ENCODE measurements at regions not wholly inside any gene's neighbourhood (a gene's known extent, or its start where the extent isn't known, plus 50 kb on each side); places are given as distances from the start of the nearest gene placed in this dataset.

DNA sequence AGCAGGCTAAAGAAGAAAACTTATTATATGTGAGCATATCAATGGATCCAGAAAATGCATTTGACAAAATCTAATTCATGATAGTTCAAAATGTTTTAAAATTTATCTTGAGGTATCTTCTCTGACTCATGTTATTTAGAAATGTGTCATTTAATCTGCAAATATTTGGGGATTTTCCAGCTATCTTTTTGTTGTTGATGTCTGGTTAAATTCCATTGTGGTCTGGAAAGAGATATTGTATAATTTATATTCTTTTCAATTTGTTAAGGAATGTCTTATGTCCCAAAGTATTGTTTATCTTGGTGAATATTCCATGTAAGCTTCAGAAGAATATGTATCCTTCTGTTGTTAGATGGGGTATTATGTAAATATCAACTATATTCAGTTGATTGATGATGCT lies 942.5 kb downstream of the KCNMA1 start:
- TF ChIP-seq, protein P1, sequence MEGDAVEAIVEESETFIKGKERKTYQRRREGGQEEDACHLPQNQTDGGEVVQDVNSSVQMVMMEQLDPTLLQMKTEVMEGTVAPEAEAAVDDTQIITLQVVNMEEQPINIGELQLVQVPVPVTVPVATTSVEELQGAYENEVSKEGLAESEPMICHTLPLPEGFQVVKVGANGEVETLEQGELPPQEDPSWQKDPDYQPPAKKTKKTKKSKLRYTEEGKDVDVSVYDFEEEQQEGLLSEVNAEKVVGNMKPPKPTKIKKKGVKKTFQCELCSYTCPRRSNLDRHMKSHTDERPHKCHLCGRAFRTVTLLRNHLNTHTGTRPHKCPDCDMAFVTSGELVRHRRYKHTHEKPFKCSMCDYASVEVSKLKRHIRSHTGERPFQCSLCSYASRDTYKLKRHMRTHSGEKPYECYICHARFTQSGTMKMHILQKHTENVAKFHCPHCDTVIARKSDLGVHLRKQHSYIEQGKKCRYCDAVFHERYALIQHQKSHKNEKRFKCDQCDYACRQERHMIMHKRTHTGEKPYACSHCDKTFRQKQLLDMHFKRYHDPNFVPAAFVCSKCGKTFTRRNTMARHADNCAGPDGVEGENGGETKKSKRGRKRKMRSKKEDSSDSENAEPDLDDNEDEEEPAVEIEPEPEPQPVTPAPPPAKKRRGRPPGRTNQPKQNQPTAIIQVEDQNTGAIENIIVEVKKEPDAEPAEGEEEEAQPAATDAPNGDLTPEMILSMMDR (IDR thresholded peaks at IDR 0.05; ENCODE audit: control insufficient read depth, extremely low read depth, insufficient read depth): no peak
- no peak for DNase-seq (ENCODE audit: low read depth)
- no peak overlapping the region for H3K4me3 ChIP-seq (ENCODE audit: low read depth, low read length)

DNA sequence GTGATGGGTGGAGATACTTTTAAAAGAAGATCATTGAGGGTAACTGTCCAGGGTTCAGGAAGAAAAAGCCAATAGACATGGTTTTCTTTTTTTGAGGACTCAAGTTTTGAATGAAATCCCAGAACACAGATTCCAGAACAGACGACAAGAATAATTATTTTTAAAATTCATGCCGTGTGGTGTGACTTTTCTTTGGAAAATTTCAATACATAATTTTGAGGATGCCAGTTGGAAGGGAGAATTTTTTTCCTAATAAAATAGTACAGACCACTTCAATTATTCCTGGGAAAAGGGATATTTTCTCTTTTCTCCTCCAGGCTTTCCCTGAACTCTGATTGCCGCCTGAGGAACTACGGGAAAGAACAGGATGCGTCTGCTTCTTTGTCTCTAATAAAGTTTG lies 951.4 kb downstream of the KCNMA1 start:
- H3K4me3 ChIP-seq (ENCODE audit: low read depth, low read length): no peak overlapping the region
- no peak for DNase-seq (ENCODE audit: low read depth)
- TF ChIP-seq, protein P1 (IDR thresholded peaks at IDR 0.05; ENCODE audit: control insufficient read depth, extremely low read depth, insufficient read depth): no peak

- H3K4me3 ChIP-seq (ENCODE audit: low read depth, low read length): no peak overlapping the region
- TF ChIP-seq, protein P1 (IDR thresholded peaks at IDR 0.05; ENCODE audit: control insufficient read depth, extremely low read depth, insufficient read depth): no peak
- DNase-seq (ENCODE audit: low read depth): no peak
These were observed 952.6 kb downstream of the KCNMA1 start for GRCh38 chr10:76684968-76685367.

DNA sequence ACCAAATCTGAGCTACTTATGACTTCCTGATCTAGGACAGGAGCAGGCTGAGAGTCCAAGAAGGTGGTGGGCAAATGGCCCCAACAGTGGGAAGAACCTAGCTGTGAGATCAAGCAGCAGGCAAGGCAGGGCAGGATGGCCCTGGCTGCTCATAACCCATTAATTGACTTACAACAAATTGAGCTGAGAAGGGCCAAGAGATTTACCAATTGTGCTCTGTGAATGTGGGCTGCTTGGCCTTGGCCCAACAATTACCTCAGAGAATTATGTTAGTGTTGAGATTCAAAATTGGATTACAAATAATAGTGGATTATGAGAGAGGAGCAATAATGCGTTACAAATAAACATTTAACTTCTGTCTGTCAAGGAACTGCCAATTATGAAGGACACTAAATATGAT lies 956.5 kb downstream of the KCNMA1 start:
- no peak overlapping the region for H3K4me3 ChIP-seq (ENCODE audit: low read depth, low read length)
- TF ChIP-seq, protein P1 (IDR thresholded peaks at IDR 0.05; ENCODE audit: control insufficient read depth, extremely low read depth, insufficient read depth): no peak
- no peak for DNase-seq (ENCODE audit: low read depth)

GRCh38 chr10:76679030-76679429 lies 958.6 kb downstream of the KCNMA1 start:
- no peak for DNase-seq (ENCODE audit: low read depth)
- no peak overlapping the region for H3K4me3 ChIP-seq (ENCODE audit: low read depth, low read length)
- TF ChIP-seq, protein P1 (IDR thresholded peaks at IDR 0.05; ENCODE audit: control insufficient read depth, extremely low read depth, insufficient read depth): no peak

DNA sequence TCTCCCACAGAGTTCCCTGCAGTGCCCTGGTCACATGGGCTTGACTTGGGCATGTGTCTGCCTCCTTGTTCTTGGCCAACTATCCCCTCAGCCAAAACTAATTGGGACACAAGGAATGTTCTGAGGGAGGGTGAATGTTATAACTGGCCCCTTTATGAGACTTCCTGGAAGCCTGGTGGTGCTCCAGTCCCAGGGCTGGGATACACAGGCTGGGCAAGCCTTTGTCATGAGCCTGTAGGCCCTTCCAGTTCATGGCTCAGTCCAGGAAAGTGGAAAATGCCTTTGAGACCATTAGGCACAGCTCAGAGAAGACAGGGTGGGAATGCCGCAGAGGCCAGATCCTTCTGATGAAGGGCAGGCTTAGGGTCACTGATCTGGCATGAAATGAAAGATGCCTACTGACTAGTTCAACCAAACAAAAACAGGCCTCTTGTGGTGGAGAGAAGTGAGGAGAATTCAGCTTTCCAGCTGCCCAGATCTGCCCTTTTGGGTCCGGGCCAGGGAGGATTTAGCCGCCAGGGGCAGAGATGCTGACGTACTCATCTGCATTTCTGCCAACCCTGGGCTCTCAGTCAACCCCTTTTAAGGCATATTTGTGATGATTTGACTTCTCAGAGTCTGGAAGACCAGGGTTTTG lies 961.5 kb downstream of the KCNMA1 start:
- TF ChIP-seq, protein P1 (IDR thresholded peaks at IDR 0.05; ENCODE audit: control insufficient read depth, extremely low read depth, insufficient read depth): no peak
- H3K4me3 ChIP-seq (ENCODE audit: low read depth, low read length): no peak overlapping the region
- peak; percentile 0 for DNase-seq (ENCODE audit: low read depth)

DNA sequence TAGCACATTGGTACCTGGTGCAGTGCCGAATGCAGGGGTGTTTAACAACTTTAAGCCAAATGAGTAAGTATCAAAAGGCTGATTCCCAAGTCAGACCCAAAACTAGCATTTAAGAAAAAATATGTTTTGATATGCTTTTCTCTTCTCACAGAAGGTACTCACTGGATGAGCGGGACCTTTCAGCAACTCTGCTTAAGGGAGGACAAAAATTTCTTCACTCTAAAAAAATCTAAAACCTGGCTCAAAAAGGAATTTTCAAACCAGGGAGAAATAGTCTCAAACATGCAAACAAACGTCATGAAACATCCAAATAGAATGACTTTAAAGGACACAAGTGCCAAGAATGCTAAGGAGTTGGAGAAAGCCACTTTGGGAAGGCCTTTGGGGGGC lies 962.1 kb downstream of the KCNMA1 start:
- TF ChIP-seq, protein P1 (IDR thresholded peaks at IDR 0.05; ENCODE audit: control insufficient read depth, extremely low read depth, insufficient read depth): no peak
- no peak overlapping the region for H3K4me3 ChIP-seq (ENCODE audit: low read depth, low read length)
- DNase-seq (ENCODE audit: low read depth): no peak

Measured in LNCaP clone FGC (cell line).